ENCODE measurements at regions not wholly inside any gene's neighbourhood (a gene's known extent, or its start where the extent isn't known, plus 50 kb on each side); places are given as distances from the start of the nearest gene placed in this dataset.
"Not testable (repeated sequence)": the region's sequence is repeated elsewhere in the genome, so short reads cannot be mapped to it uniquely, and the experiment has no call there.

DNA sequence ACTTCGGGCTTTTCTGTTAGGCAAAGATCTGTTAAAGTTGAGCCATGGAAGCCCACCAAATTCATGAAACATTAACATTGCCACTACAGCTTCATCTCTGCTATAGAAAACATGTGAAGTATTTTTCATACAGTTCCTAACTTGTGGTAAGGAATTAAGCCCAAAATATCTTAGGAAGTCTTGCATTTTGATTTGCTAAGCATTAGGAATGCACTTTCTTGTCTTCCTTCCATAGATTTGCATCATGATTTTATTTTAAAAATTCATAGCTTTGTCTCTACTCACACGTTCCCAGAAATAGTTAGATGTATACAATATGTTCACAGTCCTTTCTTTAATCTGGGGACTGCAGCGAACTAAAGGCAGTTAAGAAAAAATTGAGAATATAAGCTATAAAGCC, 325.6 kb downstream of the CENPW start:
- TF ChIP-seq, protein P1, sequence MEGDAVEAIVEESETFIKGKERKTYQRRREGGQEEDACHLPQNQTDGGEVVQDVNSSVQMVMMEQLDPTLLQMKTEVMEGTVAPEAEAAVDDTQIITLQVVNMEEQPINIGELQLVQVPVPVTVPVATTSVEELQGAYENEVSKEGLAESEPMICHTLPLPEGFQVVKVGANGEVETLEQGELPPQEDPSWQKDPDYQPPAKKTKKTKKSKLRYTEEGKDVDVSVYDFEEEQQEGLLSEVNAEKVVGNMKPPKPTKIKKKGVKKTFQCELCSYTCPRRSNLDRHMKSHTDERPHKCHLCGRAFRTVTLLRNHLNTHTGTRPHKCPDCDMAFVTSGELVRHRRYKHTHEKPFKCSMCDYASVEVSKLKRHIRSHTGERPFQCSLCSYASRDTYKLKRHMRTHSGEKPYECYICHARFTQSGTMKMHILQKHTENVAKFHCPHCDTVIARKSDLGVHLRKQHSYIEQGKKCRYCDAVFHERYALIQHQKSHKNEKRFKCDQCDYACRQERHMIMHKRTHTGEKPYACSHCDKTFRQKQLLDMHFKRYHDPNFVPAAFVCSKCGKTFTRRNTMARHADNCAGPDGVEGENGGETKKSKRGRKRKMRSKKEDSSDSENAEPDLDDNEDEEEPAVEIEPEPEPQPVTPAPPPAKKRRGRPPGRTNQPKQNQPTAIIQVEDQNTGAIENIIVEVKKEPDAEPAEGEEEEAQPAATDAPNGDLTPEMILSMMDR (IDR thresholded peaks at IDR 0.05), result no peak
- no peak for TF ChIP-seq POLR2A (IDR thresholded peaks at IDR 0.05)
- DNase-seq, result no peak
- Histone ChIP-seq H3K4me3 (no peak overlapping the region), H3K36me3 (no peaks in the 10 kb centered on the region), H3K27ac (no peak overlapping the region), H3K9me3 (no peaks in the 10 kb centered on the region), H3K27me3 (no peaks in the 10 kb centered on the region), H3K4me1 (no peaks in the 10 kb centered on the region)
- intact Hi-C loops (cut with DNase I; ENCODE audit: low total_unique reads), result no loop called here

DNA sequence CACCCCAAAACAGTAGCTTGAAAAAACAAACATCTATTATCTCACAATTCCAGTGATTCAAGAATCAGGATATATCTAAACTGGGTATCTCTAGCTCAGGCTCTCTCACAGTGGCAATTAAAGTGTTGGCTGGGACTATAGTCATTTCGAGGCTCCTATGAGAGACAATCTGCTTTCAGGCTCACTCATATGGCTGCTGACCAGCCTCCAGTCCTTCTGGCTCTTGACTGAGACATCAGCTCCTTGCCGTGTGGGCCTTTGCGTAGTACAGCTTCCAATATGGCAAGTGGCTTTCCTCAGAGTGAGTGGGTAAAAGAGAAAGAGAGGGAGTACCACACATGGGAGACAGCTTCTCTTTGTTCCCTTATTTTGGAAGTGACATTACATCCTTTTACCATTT, 327.2 kb downstream of the CENPW start:
- Histone ChIP-seq H3K36me3 (no peaks in the 10 kb centered on the region), H3K27ac (no peak overlapping the region), H3K27me3 (no peaks in the 10 kb centered on the region), H3K4me1 (no peaks in the 10 kb centered on the region), H3K9me3 (no peaks in the 10 kb centered on the region), H3K4me3 (no peak overlapping the region)
- no peak for DNase-seq
- TF ChIP-seq, protein P1 (IDR thresholded peaks at IDR 0.05), result no peak
- no peak for TF ChIP-seq POLR2A (IDR thresholded peaks at IDR 0.05)
- intact Hi-C loops (cut with DNase I; ENCODE audit: low total_unique reads), result no loop called here

DNA sequence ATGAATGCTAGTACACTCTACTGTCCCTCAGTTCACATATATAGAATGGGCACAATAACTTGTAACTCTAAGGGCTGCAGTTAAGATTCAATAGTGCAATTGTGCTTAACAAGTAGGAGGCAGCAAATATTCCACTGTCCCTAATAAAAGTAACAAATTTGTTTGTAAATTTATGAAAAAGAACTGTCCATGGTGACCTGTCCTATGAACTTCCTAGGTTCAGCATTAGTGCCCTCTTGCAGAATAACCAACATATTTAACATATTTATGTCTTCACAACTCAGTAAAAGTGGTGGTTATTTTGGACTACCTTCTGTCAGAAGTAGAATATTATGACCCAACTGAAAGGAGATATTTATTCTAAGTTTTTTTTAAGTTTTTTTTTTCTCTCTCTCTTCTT, 327.8 kb downstream of the CENPW start:
- Histone ChIP-seq H3K4me1 (no peaks in the 10 kb centered on the region), H3K27me3 (no peaks in the 10 kb centered on the region), H3K36me3 (no peaks in the 10 kb centered on the region), H3K27ac (no peak overlapping the region), H3K9me3 (no peaks in the 10 kb centered on the region), H3K4me3 (no peak overlapping the region)
- TF ChIP-seq, protein P1 (IDR thresholded peaks at IDR 0.05), result no peak
- no peak for TF ChIP-seq POLR2A (IDR thresholded peaks at IDR 0.05)
- DNase-seq, result no peak
- intact Hi-C loops (cut with DNase I; ENCODE audit: low total_unique reads), result no loop called here

DNA sequence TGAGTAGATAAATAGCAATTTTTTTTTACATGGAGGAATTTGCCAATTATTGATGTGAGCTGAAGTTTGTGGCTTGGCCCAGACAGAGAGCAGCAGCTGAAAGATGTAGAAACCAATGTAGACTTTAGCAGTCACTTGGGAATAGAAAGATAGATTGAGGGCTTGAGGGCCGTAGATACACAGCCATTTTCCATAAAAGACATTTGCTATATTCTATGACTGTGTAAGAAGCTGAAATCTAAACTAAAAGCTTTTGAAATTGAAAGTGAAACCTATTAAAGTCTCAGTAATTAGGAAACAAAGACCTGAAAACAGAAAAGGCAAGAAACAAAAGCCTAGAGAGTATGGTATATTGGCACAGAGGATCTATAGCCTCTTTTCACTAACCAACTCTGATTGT, 332.7 kb downstream of the CENPW start:
- no peak for DNase-seq
- intact Hi-C loops (cut with DNase I; ENCODE audit: low total_unique reads), result no loop called here
- H3K27ac ChIP-seq, result no peak overlapping the region
- H3K4me1 ChIP-seq, result no peaks in the 10 kb centered on the region
- no peaks in the 10 kb centered on the region for H3K36me3 ChIP-seq
- H3K4me3 ChIP-seq, result no peak overlapping the region
- no peaks in the 10 kb centered on the region for H3K9me3 ChIP-seq
- TF ChIP-seq POLR2A (IDR thresholded peaks at IDR 0.05), result no peak
- TF ChIP-seq, protein P1 (IDR thresholded peaks at IDR 0.05), result no peak
- no peaks in the 10 kb centered on the region for H3K27me3 ChIP-seq

DNA sequence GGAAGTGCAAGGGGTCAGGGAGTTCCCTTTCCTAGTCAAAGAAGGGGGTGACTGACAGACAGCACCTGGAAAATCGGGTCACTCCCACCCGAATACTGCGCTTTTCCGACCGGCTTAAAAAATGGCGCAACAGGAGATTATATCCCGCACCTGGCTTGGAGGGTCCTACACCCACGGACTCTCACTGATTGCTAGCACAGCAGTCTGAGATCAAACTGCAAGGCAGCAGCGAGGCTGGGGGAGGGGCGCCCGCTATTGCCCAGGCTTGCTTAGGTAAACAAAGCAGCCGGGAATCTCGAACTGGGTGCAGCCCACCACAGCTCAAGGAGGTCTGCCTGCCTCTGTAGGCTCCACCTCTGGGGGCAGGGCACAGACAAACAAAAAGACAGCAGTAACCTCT, 333.8 kb downstream of the CENPW start:
- H3K27ac ChIP-seq; intact Hi-C loops (cut with DNase I; ENCODE audit: low total_unique reads); H3K9me3 ChIP-seq; H3K4me3 ChIP-seq; H3K36me3 ChIP-seq; H3K4me1 ChIP-seq; DNase-seq; H3K27me3 ChIP-seq: not testable (repeated sequence)

DNA sequence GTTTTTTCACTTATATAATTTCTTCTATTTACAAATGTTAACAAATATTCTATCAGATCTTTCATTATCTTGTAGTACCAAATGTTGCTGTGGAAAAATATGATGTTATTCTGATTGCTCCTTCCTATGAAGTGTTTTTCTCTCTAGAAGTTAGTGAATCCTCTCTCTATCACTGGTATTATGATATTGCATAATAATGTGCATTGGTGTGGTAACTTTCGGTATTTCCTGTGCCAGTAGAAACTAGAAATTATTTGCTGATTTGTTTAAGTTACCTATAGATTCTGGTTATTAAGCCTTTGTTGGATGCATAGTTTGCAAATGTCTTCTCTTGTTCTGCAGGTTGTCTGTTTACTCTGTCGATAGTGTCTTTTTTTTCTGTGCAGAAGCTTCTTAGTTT, 342.5 kb downstream of the CENPW start:
- H3K27ac ChIP-seq, result no peak overlapping the region
- no peaks in the 10 kb centered on the region for H3K4me1 ChIP-seq
- no peaks in the 10 kb centered on the region for H3K27me3 ChIP-seq
- no peak for DNase-seq
- no peaks in the 10 kb centered on the region for H3K9me3 ChIP-seq
- intact Hi-C loops (cut with DNase I; ENCODE audit: low total_unique reads), result no loop called here
- no peaks in the 10 kb centered on the region for H3K36me3 ChIP-seq
- H3K4me3 ChIP-seq, result no peak overlapping the region
- TF ChIP-seq, protein P1 (IDR thresholded peaks at IDR 0.05), result no peak
- no peak for TF ChIP-seq POLR2A (IDR thresholded peaks at IDR 0.05)
